GM12878 (cell line): ENCODE measurements at regions not wholly inside any gene's neighbourhood (a gene's known extent, or its start where the extent isn't known, plus 50 kb on each side); places are given as distances from the start of the nearest gene placed in this dataset.

Experiments
- ATAC-seq: fragments of 200-7000 bp; cut with Tn5 transposase; 3 replicates; pipeline ENCODE4 v1.9.1; 2020; ENCODE audit warnings: mild to moderate bottlenecking, moderate library complexity
- BruUV-seq: library from RNA; stranded (reverse); fragments of 400-500 nt; replicated peaks from 2 replicates; lab custom pipeline; 2021; lab: Mats Ljungman, UMichigan
- CTCF ChIA-PET: fragments of 300-600 bp; sonication (Branson Sonifier 250); formaldehyde crosslinking; extraction: SDS; loops from one replicate; lab custom pipeline; 2021; ENCODE audit warnings: inconsistent platforms; lab: Yijun Ruan, JAX
- POLR2A ChIA-PET: fragments of 350-600 bp; formaldehyde crosslinking; extraction: SDS; loops from one replicate; lab custom pipeline; 2021; ENCODE audit warnings: inconsistent platforms; lab: Charles Lee
- RAD21 ChIA-PET: fragments of 300-600 bp; sonication (Branson Sonifier 250); formaldehyde crosslinking; loops from one replicate; lab custom pipeline; 2023; ENCODE audit warnings: antibody characterized with exemption; ENCODE audit not compliant: unreplicated experiment; lab: Charles Lee
- SMC1A ChIA-PET: fragments of 300-600 bp; sonication (Branson Sonifier 250); formaldehyde crosslinking; loops from one replicate; lab custom pipeline; 2023; ENCODE audit not compliant: unreplicated experiment, uncharacterized antibody; lab: Charles Lee
- DNase-seq: peaks from one replicate; pipeline ENCODE4 v3.0.0-alpha.2; 2011; ENCODE audit warnings: low read depth, low spot score
- FAIRE-seq: peaks from 3 replicates; lab custom pipeline; 2011; peaks lifted over from hg19 to GRCh38; lab: Jason Lieb, UNC
- H2AFZ ChIP-seq: 2 replicates; pipeline ENCODE4 v1.6.0; 2011; ENCODE audit warnings: low read depth, low read length, control low read depth; ENCODE audit not compliant: control insufficient read depth
- H3K27ac ChIP-seq: 2 replicates; pipeline ENCODE4 v1.5.1; 2011; ENCODE audit warnings: control low read depth; ENCODE audit not compliant: control insufficient read depth, insufficient read depth
- H3K27me3 ChIP-seq, 2 experiments: replicated peaks in 1 of 2; 2 replicates each; pipeline versions ENCODE4 v1.6.0 to v1.6.1; 2011; ENCODE audit warnings: low read length in 1 of 2; ENCODE audit not compliant: control insufficient read depth in 2 of 2, insufficient read depth in 2 of 2
- H3K36me3 ChIP-seq, 2 experiments: 2 replicates each; pipeline ENCODE4 v1.5.1; 2011; ENCODE audit warnings: low read length in 1 of 2; ENCODE audit not compliant: control insufficient read depth in 2 of 2, insufficient read depth in 2 of 2
- H3K4me1 ChIP-seq: 2 replicates; pipeline ENCODE4 v1.6.1; 2011; ENCODE audit warnings: mild to moderate bottlenecking, low read length, moderate library complexity, mixed read lengths; ENCODE audit not compliant: control insufficient read depth, insufficient read depth
- H3K4me2 ChIP-seq: 2 replicates; pipeline ENCODE4 v1.6.0; 2011; ENCODE audit warnings: control low read depth; ENCODE audit not compliant: control insufficient read depth, insufficient read depth
- H3K4me3 ChIP-seq: fragments of 200-600 bp; sonication (generic); 2 replicates; pipeline ENCODE4 v1.5.1; 2016
- H3K79me2 ChIP-seq: 2 replicates; pipeline ENCODE4 v1.6.0; 2011; ENCODE audit warnings: low read length; ENCODE audit not compliant: control insufficient read depth, insufficient read depth
- H3K9ac ChIP-seq: 2 replicates; pipeline ENCODE4 v1.8.0; 2011; ENCODE audit warnings: low read length, control low read depth, mixed read lengths; ENCODE audit not compliant: control insufficient read depth, insufficient read depth
- H3K9me3 ChIP-seq: replicated peaks from 3 replicates; pipeline ENCODE4 v1.5.1; 2011; ENCODE audit warnings: mild to moderate bottlenecking, low read length; ENCODE audit not compliant: control insufficient read depth, insufficient read depth
- H4K20me1 ChIP-seq: 2 replicates; pipeline ENCODE4 v1.6.0; 2011; ENCODE audit not compliant: control insufficient read depth, insufficient read depth
- BCLAF1 ChIP-seq: fragments of 450-650 bp; IDR thresholded peaks from 2 replicates; pipeline ENCODE4 v1.6.1; 2017; ENCODE audit warnings: antibody characterized with exemption, mild to moderate bottlenecking, moderate library complexity
- CBX5 ChIP-seq: sonication (generic); IDR thresholded peaks from 2 replicates; pipeline ENCODE4 v1.6.1; 2016; ENCODE audit warnings: low read depth, moderate library complexity, mild to moderate bottlenecking, inconsistent platforms
- CREB1 ChIP-seq: IDR thresholded peaks from 2 replicates; pipeline ENCODE4 v1.6.1; 2012; ENCODE audit warnings: low read depth, mild to moderate bottlenecking, inconsistent platforms
- CREM ChIP-seq: IDR thresholded peaks from 2 replicates; pipeline ENCODE4 v1.6.1; 2014; ENCODE audit warnings: antibody characterized with exemption, low read depth
- EGR1 ChIP-seq, 2 experiments: IDR thresholded peaks; 1 replicate in 1 of 2; 2 replicates in 1 of 2; pipeline ENCODE4 v1.6.1; 2011 to 2012; ENCODE audit warnings: low read depth in 2 of 2, low read length in 2 of 2, borderline replicate concordance in 1 of 2, mild to moderate bottlenecking in 1 of 2, moderate library complexity in 1 of 2
- FOXM1 ChIP-seq: IDR thresholded peaks from 2 replicates; pipeline ENCODE4 v1.6.1; 2012; ENCODE audit warnings: low read depth, mild to moderate bottlenecking, inconsistent platforms, low read length, moderate library complexity
- HSF1 ChIP-seq: fragments of 150-350 bp; IDR thresholded peaks from 2 replicates; pipeline ENCODE4 v1.6.1; 2014; ENCODE audit warnings: mild to moderate bottlenecking, low read depth, low read length
- NR2C2 ChIP-seq: IDR thresholded peaks from 2 replicates; pipeline ENCODE4 v1.6.1; 2011; ENCODE audit warnings: borderline replicate concordance, low read depth; ENCODE audit not compliant: control insufficient read depth, insufficient read length
- PRDM15 ChIP-seq: fragments of 450-650 bp; formaldehyde crosslinking; IDR thresholded peaks from 2 replicates; pipeline ENCODE4 v1.4.0; 2020; ENCODE audit warnings: mild to moderate bottlenecking, moderate library complexity
- TARDBP ChIP-seq: IDR thresholded peaks from 2 replicates; pipeline ENCODE4 v1.6.1; 2016; ENCODE audit warnings: borderline replicate concordance
- ZSCAN29 ChIP-seq: fragments of 450-650 bp; IDR thresholded peaks from 2 replicates; pipeline ENCODE4 v1.6.1; 2017; ENCODE audit warnings: mild to moderate bottlenecking, moderate library complexity
- WGBS: methylation state at CpG from one replicate; pipeline ENCODE4 v1.1.6; 2016; ENCODE audit warnings: low lambda C conversion rate; ENCODE audit not compliant: insufficient replicate concordance, insufficient coverage; ENCODE audit errors: missing lambda C conversion rate; 5-methylcytosine and 5-hydroxymethylcytosine counted together
- in situ Hi-C: fragments of 300-500 bp; cut with MboI; formaldehyde crosslinking; loops from 9 replicates; pipeline ENCODE4 v1.14.3; 2018; ENCODE audit warnings: mixed read lengths
- intact Hi-C: fragments of 100-400 bp; cut with micrococcal nuclease; formaldehyde crosslinking; loops from one replicate; pipeline ENCODE4 v1.14.2; 2022; ENCODE audit not compliant: unreplicated experiment

GRCh38 chr1:95339377-95339776 lies 105.4 kb downstream of the RWDD3 start:
- SMC1A ChIA-PET = no interaction called here
- Histone ChIP-seq H4K20me1 (no peaks in the 10 kb centered on the region), H3K4me3 (no peak overlapping the region), H3K79me2 (no peaks in the 10 kb centered on the region), H3K27me3 (no peaks in the 10 kb centered on the region), H3K4me1 (no peaks in the 10 kb centered on the region), H3K9ac (no peak overlapping the region), H3K36me3 (no peaks in the 10 kb centered on the region), H3K27ac (no peak overlapping the region), H2AFZ (no peak overlapping the region), H3K9me3 (no peaks in the 10 kb centered on the region), H3K4me2 (no peak overlapping the region)
- POLR2A ChIA-PET = no interaction called here
- TF ChIP-seq EGR1 (IDR thresholded peaks at IDR 0.05; ENCODE audit: borderline replicate concordance in 1 of 2, low read depth in 2 of 2, low read length in 2 of 2) = no peak
- no peak for TF ChIP-seq CBX5
- no peak for TF ChIP-seq HSF1
- TF ChIP-seq PRDM15 (CRISPR knock-in tag) = no peak
- no peak for TF ChIP-seq ZSCAN29
- no peak for TF ChIP-seq TARDBP
- no peak for TF ChIP-seq CREM
- no peak for TF ChIP-seq FOXM1
- TF ChIP-seq CREB1 = no peak
- TF ChIP-seq BCLAF1 = no peak
- TF ChIP-seq NR2C2 = no peak
- FAIRE-seq (no peak), DNase-seq (no peak), ATAC-seq (no peak)
- RAD21 ChIA-PET = no interaction called here
- in situ Hi-C loops = no loop called here
- CTCF ChIA-PET = no interaction called here
- intact Hi-C loops = no loop called here
- WGBS = 58% methylated on average over 9 of the region's 9 CpGs
- BruUV-seq = no TSS peak
